MM.1S (cell line): ENCODE measurements at regions not wholly inside any gene's neighbourhood (a gene's known extent, or its start where the extent isn't known, plus 50 kb on each side); places are given as distances from the start of the nearest gene placed in this dataset.

Experiments used
- DNase-seq: peaks from one replicate; pipeline ENCODE4 v3.0.0-alpha.2; 2015
- H2AFZ ChIP-seq: fragments of 300-600 bp; sonication (generic); 2 replicates; pipeline ENCODE4 v1.6.0; 2016; ENCODE audit warnings: antibody characterized with exemption, low read length
- H3F3A ChIP-seq: fragments of 300-600 bp; sonication (generic); 2 replicates; pipeline ENCODE4 v1.6.1; 2016; ENCODE audit warnings: mild to moderate bottlenecking, antibody characterized with exemption, low read length, moderate library complexity, mixed read lengths; ENCODE audit not compliant: insufficient read depth
- H3K27ac ChIP-seq: fragments of 300-600 bp; sonication (generic); 2 replicates; pipeline ENCODE4 v1.5.1; 2016; ENCODE audit warnings: mild to moderate bottlenecking, low read length
- H3K27me3 ChIP-seq: fragments of 300-600 bp; sonication (generic); replicated peaks from 2 replicates; pipeline ENCODE4 v1.6.0; 2016; ENCODE audit warnings: low read length; ENCODE audit not compliant: insufficient read depth
- H3K36me3 ChIP-seq: fragments of 300-600 bp; sonication (generic); replicated peaks from 2 replicates; pipeline ENCODE4 v1.6.1; 2016; ENCODE audit warnings: mild to moderate bottlenecking, low read length, mixed read lengths; ENCODE audit not compliant: insufficient read depth
- H3K4me1 ChIP-seq: fragments of 300-600 bp; sonication (generic); 2 replicates; pipeline ENCODE4 v1.6.1; 2016; ENCODE audit warnings: low read length, mixed read lengths
- H3K4me2 ChIP-seq: fragments of 300-600 bp; sonication (generic); 2 replicates; pipeline ENCODE4 v1.6.0; 2016; ENCODE audit warnings: low read depth, low read length
- H3K4me3 ChIP-seq: fragments of 300-600 bp; sonication (generic); 2 replicates; pipeline ENCODE4 v1.5.1; 2016; ENCODE audit warnings: low read length, mixed read lengths
- H3K79me2 ChIP-seq: fragments of 300-600 bp; sonication (generic); 2 replicates; pipeline ENCODE4 v1.6.1; 2016; ENCODE audit warnings: mixed run types, low read length, mixed read lengths
- H3K9ac ChIP-seq: fragments of 300-600 bp; sonication (generic); 2 replicates; pipeline ENCODE4 v1.6.1; 2016; ENCODE audit warnings: low read length, mixed read lengths
- H3K9me2 ChIP-seq: fragments of 300-600 bp; sonication (generic); replicated peaks from 2 replicates; pipeline ENCODE4 v1.6.1; 2016; ENCODE audit warnings: mild to moderate bottlenecking, low read length, mixed read lengths; ENCODE audit not compliant: insufficient read depth
- H3K9me3 ChIP-seq: fragments of 300-600 bp; sonication (generic); replicated peaks from 2 replicates; pipeline ENCODE4 v1.6.1; 2016; ENCODE audit warnings: mild to moderate bottlenecking, low read length, mixed read lengths; ENCODE audit not compliant: insufficient read depth
- H4K20me1 ChIP-seq: fragments of 300-600 bp; sonication (generic); 2 replicates; pipeline ENCODE4 v1.6.1; 2016; ENCODE audit warnings: mild to moderate bottlenecking, low read length, moderate library complexity, mixed read lengths; ENCODE audit not compliant: insufficient read depth
- EZH2 ChIP-seq: fragments of 300-600 bp; sonication (generic); optimal IDR thresholded peaks from 2 replicates; pipeline ENCODE3; 2017; ENCODE audit warnings: low read depth, mild to moderate bottlenecking, antibody characterized with exemption, low read length, mixed read lengths
- EZH2phosphoT487 ChIP-seq: fragments of 300-600 bp; sonication (generic); IDR thresholded peaks from 2 replicates; pipeline ENCODE4 v1.6.1; 2018; ENCODE audit warnings: antibody characterized with exemption, low read length
- TF ChIP-seq, protein P1 (sequence below): fragments of 300-600 bp; sonication (generic); IDR thresholded peaks from 2 replicates; pipeline ENCODE4 v1.5.1; 2016; ENCODE audit warnings: antibody characterized with exemption, low read length, mixed read lengths

DNA sequence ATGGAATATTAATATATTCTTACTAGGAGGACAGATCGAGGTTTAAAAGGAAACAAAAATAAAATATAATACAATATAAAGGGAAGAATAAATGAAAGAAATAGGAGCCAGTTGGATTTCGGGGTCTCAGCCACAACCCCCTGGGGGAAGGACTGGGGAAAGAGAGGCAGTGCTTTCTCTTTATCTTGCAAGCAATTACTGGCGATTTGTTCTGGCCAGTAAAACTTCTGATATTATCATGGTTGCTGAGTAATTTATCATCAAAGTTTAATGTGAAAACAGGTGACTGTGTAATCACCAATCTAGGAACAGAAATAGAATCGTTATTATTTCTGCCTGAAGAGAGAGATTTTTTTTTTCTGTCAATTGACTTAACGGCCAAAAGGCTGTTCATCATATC lies 917.7 kb upstream of the CELF4 start:
- no peak overlapping the region for H3K27ac ChIP-seq
- H3K79me2 ChIP-seq, result no peaks in the 10 kb centered on the region

GRCh38 chr18:38481576-38481975 lies 916.0 kb upstream of the CELF4 start:
- Histone ChIP-seq H3K27ac (no peak overlapping the region), H3K4me3 (no peak overlapping the region), H3K27me3 (no peaks in the 10 kb centered on the region), H3K9me3 (0 out of 2 replicates have a peak, but pooled peaks cover 3% of the 10 kb centered on the region), H3K9me2 (no peaks in the 10 kb centered on the region), H3K79me2 (no peaks in the 10 kb centered on the region), H3F3A (no peaks in the 10 kb centered on the region), H3K36me3 (no peaks in the 10 kb centered on the region), H2AFZ (no peak overlapping the region), H3K4me1 (no peaks in the 10 kb centered on the region), H3K9ac (no peak overlapping the region), H4K20me1 (no peaks in the 10 kb centered on the region), H3K4me2 (no peak overlapping the region)
- no peak for DNase-seq
- TF ChIP-seq EZH2 (no peak), EZH2phosphoT487 (no peak)
- TF ChIP-seq, protein P1, sequence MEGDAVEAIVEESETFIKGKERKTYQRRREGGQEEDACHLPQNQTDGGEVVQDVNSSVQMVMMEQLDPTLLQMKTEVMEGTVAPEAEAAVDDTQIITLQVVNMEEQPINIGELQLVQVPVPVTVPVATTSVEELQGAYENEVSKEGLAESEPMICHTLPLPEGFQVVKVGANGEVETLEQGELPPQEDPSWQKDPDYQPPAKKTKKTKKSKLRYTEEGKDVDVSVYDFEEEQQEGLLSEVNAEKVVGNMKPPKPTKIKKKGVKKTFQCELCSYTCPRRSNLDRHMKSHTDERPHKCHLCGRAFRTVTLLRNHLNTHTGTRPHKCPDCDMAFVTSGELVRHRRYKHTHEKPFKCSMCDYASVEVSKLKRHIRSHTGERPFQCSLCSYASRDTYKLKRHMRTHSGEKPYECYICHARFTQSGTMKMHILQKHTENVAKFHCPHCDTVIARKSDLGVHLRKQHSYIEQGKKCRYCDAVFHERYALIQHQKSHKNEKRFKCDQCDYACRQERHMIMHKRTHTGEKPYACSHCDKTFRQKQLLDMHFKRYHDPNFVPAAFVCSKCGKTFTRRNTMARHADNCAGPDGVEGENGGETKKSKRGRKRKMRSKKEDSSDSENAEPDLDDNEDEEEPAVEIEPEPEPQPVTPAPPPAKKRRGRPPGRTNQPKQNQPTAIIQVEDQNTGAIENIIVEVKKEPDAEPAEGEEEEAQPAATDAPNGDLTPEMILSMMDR, result no peak

More for the DNA sequence above, 917.7 kb upstream of the CELF4 start:
- H3K9me3 ChIP-seq, result 0 out of 2 replicates have a peak, but pooled peaks cover 3% of the 10 kb centered on the region
- no peak for DNase-seq
- no peaks in the 10 kb centered on the region for H4K20me1 ChIP-seq
- H3K36me3 ChIP-seq, result no peaks in the 10 kb centered on the region
- H3K4me1 ChIP-seq, result no peaks in the 10 kb centered on the region
- H3F3A ChIP-seq, result no peaks in the 10 kb centered on the region
- TF ChIP-seq, protein P1, result no peak
- TF ChIP-seq EZH2 (no peak), EZH2phosphoT487 (no peak)
- H2AFZ ChIP-seq, result no peak overlapping the region
- no peaks in the 10 kb centered on the region for H3K9me2 ChIP-seq
- H3K4me2 ChIP-seq, result no peak overlapping the region
- no peak overlapping the region for H3K4me3 ChIP-seq
- H3K9ac ChIP-seq, result no peak overlapping the region
- H3K27me3 ChIP-seq, result no peaks in the 10 kb centered on the region

- H3K4me2 ChIP-seq, result no peak overlapping the region
- H3K36me3 ChIP-seq, result no peaks in the 10 kb centered on the region
- H4K20me1 ChIP-seq, result no peaks in the 10 kb centered on the region
- no peaks in the 10 kb centered on the region for H3K79me2 ChIP-seq
- no peak for TF ChIP-seq EZH2phosphoT487
- TF ChIP-seq, protein P1, result no peak
- no peak for TF ChIP-seq EZH2
- H2AFZ ChIP-seq, result no peak overlapping the region
- H3K9me2 ChIP-seq, result no peaks in the 10 kb centered on the region
- no peaks in the 10 kb centered on the region for H3F3A ChIP-seq
- H3K27me3 ChIP-seq, result no peaks in the 10 kb centered on the region
- H3K9me3 ChIP-seq, result no peaks in the 10 kb centered on the region
- no peak for DNase-seq
- no peak overlapping the region for H3K9ac ChIP-seq
- no peaks in the 10 kb centered on the region for H3K4me1 ChIP-seq
- H3K27ac ChIP-seq, result no peak overlapping the region
- no peak overlapping the region for H3K4me3 ChIP-seq
Observed at GRCh38 chr18:38475686-38476085, 910.1 kb upstream of the CELF4 start.
